GM19025 (cell line): ENCODE measurements at regions not wholly inside any gene's neighbourhood (a gene's known extent, or its start where the extent isn't known, plus 50 kb on each side); places are given as distances from the start of the nearest gene placed in this dataset.

ENCODE experiments used
- ATAC-seq: cut with Tn5 transposase; IDR thresholded peaks from one replicate; pipeline ENCODE4 v1.9.1; 2021; ENCODE audit warnings: mild to moderate bottlenecking, low read depth, moderate library complexity; ENCODE audit not compliant: unreplicated experiment

- no peak for ATAC-seq
Measured at GRCh38 chr10:83954193-83954799, 185.0 kb upstream of the GHITM start.

GRCh38 chr10:83955406-83955805 lies 183.9 kb upstream of the GHITM start:
- ATAC-seq = no peak

DNA sequence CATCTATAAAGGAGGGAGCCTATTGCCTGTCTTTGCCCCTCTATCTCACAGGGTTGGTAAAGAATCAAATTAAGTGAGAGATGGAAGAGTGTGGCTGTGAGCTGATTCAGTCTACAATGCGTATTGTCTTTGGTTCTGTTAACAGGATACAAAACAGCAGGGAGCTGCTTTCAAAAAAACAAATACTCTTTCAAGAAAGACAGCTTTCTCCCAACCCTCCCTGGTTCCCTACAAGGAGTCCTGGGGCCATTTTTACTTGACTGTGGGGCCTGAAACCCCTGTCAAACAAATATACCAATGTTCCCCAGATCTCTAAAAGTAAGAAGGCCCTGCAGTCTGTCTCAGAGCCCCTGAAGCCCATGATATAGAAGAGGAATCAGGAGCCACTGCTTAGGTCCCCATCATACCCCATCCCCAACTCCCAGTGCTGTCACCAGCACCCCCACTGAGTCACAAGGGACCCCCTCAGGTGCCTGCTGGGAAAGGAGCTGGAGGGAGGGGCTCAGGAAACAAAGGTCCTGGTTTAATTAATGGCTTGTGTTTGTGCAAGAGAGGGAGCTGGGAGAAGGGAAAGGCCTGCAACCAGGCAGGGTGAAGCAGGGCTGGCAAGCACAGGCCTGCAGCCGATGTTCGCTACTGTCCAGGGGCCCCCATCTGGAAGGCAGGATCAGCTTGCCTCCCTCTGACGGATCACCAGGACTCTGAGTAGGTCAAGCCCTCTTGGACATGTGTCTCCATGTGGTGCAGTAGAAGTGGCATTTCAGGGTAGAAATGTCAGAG lies 182.0 kb upstream of the GHITM start:
- no peak for ATAC-seq

DNA sequence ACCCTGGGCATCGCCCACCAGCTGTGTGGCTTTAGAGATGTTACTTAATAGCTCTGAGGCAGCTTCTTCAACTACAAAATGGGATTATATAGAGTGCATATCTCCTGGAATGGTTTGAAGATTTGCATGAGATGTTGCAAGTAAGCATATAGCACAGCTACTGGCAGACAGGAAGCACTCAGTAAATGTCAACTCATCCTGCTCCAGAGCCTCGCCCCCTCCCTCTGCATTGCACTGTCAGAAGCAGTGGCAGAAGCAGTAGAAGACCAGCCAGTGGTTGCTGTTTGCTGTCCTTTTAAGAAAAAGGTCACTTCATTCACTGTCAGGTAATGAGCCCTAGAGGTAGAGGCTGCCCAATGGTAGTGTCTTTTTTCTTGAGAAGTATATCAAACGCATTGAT lies 180.0 kb upstream of the GHITM start:
- ATAC-seq = no peak

- no peak for ATAC-seq
Measured at GRCh38 chr10:83960125-83960524, 179.2 kb upstream of the GHITM start.

GRCh38 chr10:83961620-83962019 lies 177.7 kb upstream of the GHITM start:
- no peak for ATAC-seq

GRCh38 chr10:83963446-83963845 lies 175.9 kb upstream of the GHITM start:
- no peak for ATAC-seq

- ATAC-seq = no peak
Measured at GRCh38 chr10:83965473-83965872, 173.8 kb upstream of the GHITM start.

DNA sequence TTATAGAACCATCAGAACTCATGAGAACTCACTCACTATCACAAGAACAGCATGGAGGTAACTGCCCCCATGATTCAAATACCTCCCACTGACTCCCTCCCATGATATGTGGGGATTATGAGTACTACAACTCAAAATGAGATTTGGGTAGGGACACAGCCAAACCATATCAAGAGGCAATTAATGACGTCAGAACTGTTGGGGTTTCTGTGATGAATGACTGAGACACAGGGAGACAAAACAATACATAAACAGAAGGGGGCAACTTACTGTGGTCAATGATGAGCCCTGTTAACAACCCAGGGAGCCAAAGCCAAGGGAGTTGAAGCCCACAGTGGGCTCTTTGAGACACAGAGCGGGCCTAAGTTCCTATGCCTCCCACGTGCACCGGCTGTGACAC lies 171.3 kb upstream of the GHITM start:
- no peak for ATAC-seq

GRCh38 chr10:83978681-83979383 lies 160.5 kb upstream of the GHITM start:
- no peak for ATAC-seq

- no peak for ATAC-seq
Measured at GRCh38 chr10:83982812-83983211, 156.5 kb upstream of the GHITM start.

DNA sequence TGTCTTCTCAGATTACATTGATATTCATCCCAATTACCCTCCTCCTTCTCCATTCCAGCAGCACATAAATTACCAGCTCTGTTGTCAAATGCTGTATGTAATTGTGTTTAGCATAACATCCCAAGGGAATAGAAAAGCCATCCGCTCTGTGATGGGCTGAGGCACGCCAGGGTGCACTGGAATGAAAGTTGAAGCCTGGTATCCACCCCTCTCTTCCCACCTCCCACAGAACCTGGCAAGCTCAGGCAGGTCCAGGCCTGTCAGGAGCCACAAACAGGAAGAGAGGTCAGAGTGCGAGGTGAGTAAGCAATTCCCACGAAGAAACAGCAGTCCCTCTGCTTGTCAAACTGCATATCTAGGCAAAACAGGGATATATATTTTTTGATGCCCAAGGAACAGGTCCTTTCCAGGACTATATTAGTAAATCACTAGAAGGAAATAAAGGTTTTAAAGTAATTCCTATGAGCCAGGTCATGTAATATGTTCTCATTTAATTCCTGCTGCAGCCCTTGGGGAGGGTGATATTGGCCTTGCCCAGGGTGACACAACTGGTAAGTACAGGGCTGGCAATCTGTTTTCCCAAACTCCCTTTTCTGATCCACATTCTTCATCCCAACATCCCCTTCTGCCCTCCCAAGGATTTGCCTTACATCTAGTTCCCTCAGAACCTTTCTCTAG lies 155.6 kb upstream of the GHITM start:
- ATAC-seq = no peak

GRCh38 chr10:83984256-83984640 lies 155.1 kb upstream of the GHITM start:
- no peak for ATAC-seq

- ATAC-seq = no peak
Measured at GRCh38 chr10:83986800-83987199, 152.5 kb upstream of the GHITM start.

DNA sequence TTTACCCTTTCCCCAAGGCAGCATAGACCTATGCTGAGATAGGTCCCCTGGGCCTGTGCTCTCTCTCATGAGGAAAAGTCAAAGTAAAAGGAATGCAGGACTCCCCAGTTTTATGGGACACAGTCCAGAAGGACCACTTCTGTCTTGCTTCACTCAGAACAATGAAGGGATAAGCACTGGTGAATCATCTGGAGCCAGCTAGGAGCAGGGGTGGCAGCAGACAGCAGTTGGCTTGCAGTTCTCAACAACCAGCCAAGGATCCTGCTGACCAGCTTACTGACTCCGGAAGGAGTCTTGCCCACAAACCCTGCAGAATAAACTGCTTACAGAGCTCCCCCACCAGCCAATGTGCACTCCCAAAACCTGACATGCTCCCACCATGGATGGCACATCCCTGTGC lies 152.1 kb upstream of the GHITM start:
- ATAC-seq = no peak

DNA sequence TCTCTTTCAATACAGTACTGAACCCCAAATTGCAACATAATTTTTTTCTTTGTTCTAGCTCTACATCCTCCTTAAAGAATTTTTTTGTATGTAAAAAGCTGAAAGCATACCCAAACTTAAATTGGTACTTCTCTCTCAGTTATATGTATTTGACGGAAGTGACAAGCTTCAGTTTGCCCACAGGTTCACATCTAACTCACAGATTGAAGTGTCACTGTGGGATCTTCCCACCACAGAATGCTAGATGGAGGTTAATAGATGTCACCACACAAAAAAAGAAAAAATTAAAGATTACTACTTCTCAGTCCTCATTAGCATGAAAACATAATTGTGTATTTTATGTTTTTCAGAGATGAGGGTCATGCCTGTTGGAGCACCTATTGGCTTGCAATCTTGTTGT lies 150.9 kb upstream of the GHITM start:
- no peak for ATAC-seq

GRCh38 chr10:83990126-83990525 lies 149.2 kb upstream of the GHITM start:
- ATAC-seq = peak; percentile 87

GRCh38 chr10:83991986-83992753 lies 147.1 kb upstream of the GHITM start:
- no peak for ATAC-seq

- ATAC-seq = no peak
Measured at GRCh38 chr10:83994325-83994724, 145.0 kb upstream of the GHITM start.

DNA sequence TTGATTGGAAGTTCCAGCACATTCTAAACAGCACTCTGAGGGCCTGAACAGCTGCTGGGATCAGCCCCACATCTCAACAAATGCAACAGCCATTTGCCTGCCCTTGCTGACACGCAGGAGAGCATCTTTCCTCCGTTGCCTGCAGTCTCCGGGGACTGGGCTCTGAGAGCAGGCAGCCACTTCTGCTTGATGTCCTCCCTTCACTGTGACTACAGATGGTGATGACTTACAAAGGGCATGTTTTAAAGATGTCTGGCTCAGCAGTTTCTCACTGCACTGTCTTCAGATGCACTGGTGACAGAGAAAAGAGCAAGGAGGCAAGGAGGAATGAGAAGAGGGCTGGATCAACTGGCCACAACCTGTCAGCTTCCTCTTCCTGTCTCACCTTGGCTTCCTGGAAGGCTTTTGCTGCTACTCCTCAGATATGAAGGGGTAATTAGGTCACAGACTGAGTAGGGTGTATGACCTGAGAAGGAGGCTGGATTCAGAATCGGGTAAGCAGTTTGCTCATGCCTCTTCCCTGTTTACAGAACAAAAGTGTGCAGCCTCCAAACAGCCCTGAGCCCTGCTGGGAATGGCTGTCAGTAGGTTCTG lies 143.5 kb upstream of the GHITM start:
- ATAC-seq = no peak
